Fibroblast of lung (primary cell): ENCODE measurements at regions not wholly inside any gene's neighbourhood (a gene's known extent, or its start where the extent isn't known, plus 50 kb on each side); places are given as distances from the start of the nearest gene placed in this dataset.

Experiments used
- DNase-seq, 2 donors: peaks; one replicate each; pipeline versions ENCODE4 v3.0.0 to v3.0.0-alpha.2; 2010; ENCODE audit warnings: low read depth in 2 of 2
- H2AFZ ChIP-seq: 2 replicates; pipeline ENCODE4 v1.5.1; 2012; ENCODE audit warnings: low read length, control low read depth, inconsistent platforms
- H3K27ac ChIP-seq: 2 replicates; pipeline ENCODE4 v1.5.1; 2011; ENCODE audit warnings: low read length, control low read depth; ENCODE audit not compliant: insufficient read depth
- H3K27me3 ChIP-seq: 2 replicates; pipeline ENCODE4 v1.5.1; 2011; ENCODE audit warnings: mild to moderate bottlenecking, low read length; ENCODE audit not compliant: control insufficient read depth, insufficient read depth
- H3K36me3 ChIP-seq: 2 replicates; pipeline ENCODE4 v1.5.1; 2011; ENCODE audit warnings: low read length; ENCODE audit not compliant: control insufficient read depth, insufficient read depth
- H3K4me1 ChIP-seq: 2 replicates; pipeline ENCODE4 v1.5.1; 2011; ENCODE audit warnings: low read length; ENCODE audit not compliant: control insufficient read depth, insufficient read depth; ENCODE audit errors: extremely low read depth
- H3K4me2 ChIP-seq: 2 replicates; pipeline ENCODE4 v1.5.1; 2011; ENCODE audit warnings: low read length, control low read depth; ENCODE audit not compliant: insufficient read depth; ENCODE audit errors: extremely low read depth
- H3K4me3 ChIP-seq, 4 experiments: fragments of 200-600 bp in 1 of 4; sonication (generic) in 1 of 4; replicated peaks in 1 of 4; 2 replicates each; pipeline ENCODE4 v1.5.1; 2011 to 2016; ENCODE audit warnings: low read length in 4 of 4, low read depth in 3 of 4, mild to moderate bottlenecking in 3 of 4, control low read depth in 2 of 4, inconsistent platforms in 1 of 4, mixed read lengths in 1 of 4; ENCODE audit not compliant: insufficient read depth in 1 of 4; ENCODE audit errors: control extremely low read depth in 1 of 4
- H3K79me2 ChIP-seq: 2 replicates; pipeline ENCODE4 v1.5.1; 2012; ENCODE audit warnings: mild to moderate bottlenecking, low read length, inconsistent platforms; ENCODE audit not compliant: control insufficient read depth, insufficient read depth
- H3K9ac ChIP-seq: 2 replicates; pipeline ENCODE4 v1.5.1; 2011; ENCODE audit warnings: mild to moderate bottlenecking, low read length, control low read depth; ENCODE audit not compliant: insufficient read depth
- H3K9me3 ChIP-seq: 2 replicates; pipeline ENCODE4 v1.5.1; 2012; ENCODE audit warnings: low read depth, low read length; ENCODE audit not compliant: control insufficient read depth, insufficient read depth
- H4K20me1 ChIP-seq: 2 replicates; pipeline ENCODE4 v1.5.1; 2011; ENCODE audit warnings: low read length; ENCODE audit not compliant: control insufficient read depth, insufficient read depth; ENCODE audit errors: extremely low read depth
- CTCF ChIP-seq, 2 donors: IDR thresholded peaks in 1 of 2; conservative IDR thresholded peaks in 1 of 2; 1 replicate in 1 of 2; 2 replicates in 1 of 2; pipeline ENCODE4 v1.5.1; 2011 to 2012; ENCODE audit warnings: low read length in 2 of 2, control low read depth in 1 of 2, inconsistent platforms in 1 of 2, low read depth in 1 of 2, mild to moderate bottlenecking in 1 of 2
- EZH2 ChIP-seq: IDR thresholded peaks from 2 replicates; pipeline ENCODE4 v1.5.1; 2012; ENCODE audit warnings: low read length, control low read depth, mild to moderate bottlenecking; ENCODE audit errors: missing control alignments

DNA sequence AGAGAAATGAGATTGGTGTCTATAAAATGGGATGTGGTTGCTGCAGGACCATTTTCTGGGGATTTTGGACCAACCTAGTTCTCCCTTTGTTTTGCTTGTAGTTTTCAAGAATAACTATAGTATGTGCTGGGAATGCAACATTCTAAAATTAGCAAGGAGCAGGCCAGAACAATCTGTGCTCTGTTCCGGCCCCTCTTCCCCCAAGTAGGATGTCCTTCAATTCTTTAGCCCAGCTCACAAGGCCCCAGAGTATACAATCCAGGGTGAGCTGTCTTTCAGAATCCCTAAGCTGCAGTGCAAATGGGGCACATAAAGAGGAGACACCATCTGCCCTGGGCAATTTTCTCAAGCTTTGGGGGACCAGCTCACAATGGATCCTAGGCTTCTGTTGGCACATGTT, 809.1 kb downstream of the TNS3 start:
- no peaks in the 10 kb centered on the region for H3K36me3 ChIP-seq
- H4K20me1 ChIP-seq: no peaks in the 10 kb centered on the region
- no peak overlapping the region for H3K9ac ChIP-seq
- H3K4me2 ChIP-seq: no peak overlapping the region
- no peaks in the 10 kb centered on the region for H3K4me1 ChIP-seq
- no peak overlapping the region for H3K4me3 ChIP-seq
- DNase-seq: peak in 1 of 2 donors; percentile 20
- H2AFZ ChIP-seq: no peak overlapping the region
- no peaks in the 10 kb centered on the region for H3K27me3 ChIP-seq
- no peaks in the 10 kb centered on the region for H3K79me2 ChIP-seq
- H3K27ac ChIP-seq: no peak overlapping the region
- H3K9me3 ChIP-seq: no peaks in the 10 kb centered on the region
- TF ChIP-seq EZH2 (no peak), CTCF (conservative IDR thresholded peaks at IDR 0.05 in 1 of 2, IDR thresholded peaks at IDR 0.05 in 1 of 2; ENCODE audit: low read depth in 1 of 2, low read length in 2 of 2) (no peak)

- Histone ChIP-seq H3K27ac (no peak overlapping the region), H2AFZ (no peak overlapping the region), H3K27me3 (no peaks in the 10 kb centered on the region), H4K20me1 (no peaks in the 10 kb centered on the region), H3K4me3 (no peak overlapping the region), H3K4me2 (no peak overlapping the region), H3K9me3 (no peaks in the 10 kb centered on the region), H3K4me1 (peaks cover 4% of the 10 kb centered on the region), H3K79me2 (no peaks in the 10 kb centered on the region), H3K36me3 (no peaks in the 10 kb centered on the region), H3K9ac (no peak overlapping the region)
- TF ChIP-seq EZH2: no peak
- TF ChIP-seq CTCF (conservative IDR thresholded peaks at IDR 0.05 in 1 of 2, IDR thresholded peaks at IDR 0.05 in 1 of 2; ENCODE audit: low read depth in 1 of 2, low read length in 2 of 2): no peak
- DNase-seq: no peak
These were observed 814.8 kb downstream of the TNS3 start for GRCh38 chr7:46767071-46767470.

DNA sequence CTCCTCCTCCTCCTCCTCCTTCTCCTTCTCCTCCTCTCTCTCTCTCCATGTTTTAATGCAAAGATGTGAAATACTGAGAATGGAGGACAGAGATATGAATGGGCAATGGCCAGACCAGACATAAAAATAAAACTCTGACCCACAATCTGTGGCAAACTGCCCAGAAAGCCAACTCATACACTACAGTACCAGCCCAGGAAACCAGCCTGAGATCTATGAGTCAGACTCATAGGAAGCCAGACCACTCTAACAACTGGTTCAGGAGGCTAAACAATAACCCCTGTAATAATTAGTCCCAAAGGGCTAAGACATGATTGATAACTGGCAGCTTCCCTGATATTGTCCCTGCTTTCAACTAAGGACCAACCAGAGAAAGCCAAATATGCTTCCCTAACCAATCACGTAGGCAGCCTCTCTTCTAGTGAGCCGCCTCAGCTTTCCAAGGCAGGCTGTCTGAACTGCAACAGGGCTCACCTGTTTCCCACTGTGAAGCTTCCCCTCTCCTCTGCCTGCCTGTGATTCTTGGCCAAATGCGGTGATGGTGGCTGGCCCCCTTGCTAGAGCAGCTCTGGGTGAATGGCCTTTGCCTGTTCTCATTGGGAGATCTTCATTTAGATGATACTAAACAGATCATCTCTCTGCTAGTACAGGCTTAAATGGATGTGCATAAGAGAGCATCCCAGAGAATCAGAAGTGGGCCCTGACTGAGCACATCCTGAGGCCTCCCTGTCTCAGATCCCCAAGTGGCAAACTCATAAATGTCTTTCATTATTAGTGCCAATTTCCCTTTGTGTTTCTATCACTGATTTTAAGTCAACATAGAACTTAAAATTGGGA, 817.6 kb downstream of the TNS3 start:
- Histone ChIP-seq H3K36me3 (no peaks in the 10 kb centered on the region), H3K79me2 (no peaks in the 10 kb centered on the region)
- no peak for TF ChIP-seq CTCF (conservative IDR thresholded peaks at IDR 0.05 in 1 of 2, IDR thresholded peaks at IDR 0.05 in 1 of 2; ENCODE audit: low read depth in 1 of 2, low read length in 2 of 2)
- no peak for TF ChIP-seq EZH2

More for the DNA sequence above, 817.6 kb downstream of the TNS3 start:
- H3K4me2 ChIP-seq: no peak overlapping the region
- no peak overlapping the region for H3K4me3 ChIP-seq
- H3K27ac ChIP-seq: no peak overlapping the region
- DNase-seq: peak; percentile 97 to 98
- no peak overlapping the region for H3K9ac ChIP-seq
- H3K9me3 ChIP-seq: no peaks in the 10 kb centered on the region
- H3K27me3 ChIP-seq: no peaks in the 10 kb centered on the region
- H2AFZ ChIP-seq: no peak overlapping the region
- H4K20me1 ChIP-seq: no peaks in the 10 kb centered on the region
- H3K4me1 ChIP-seq: peaks cover 4% of the 10 kb centered on the region
